T-cell (primary cell): ENCODE measurements at regions not wholly inside any gene's neighbourhood (a gene's known extent, or its start where the extent isn't known, plus 50 kb on each side); places are given as distances from the start of the nearest gene placed in this dataset.
"Not testable (repeated sequence)": the region's sequence is repeated elsewhere in the genome, so short reads cannot be mapped to it uniquely, and the experiment has no call there.

Experiments used
- ATAC-seq, 4 experiments: fragments of 200-7000 bp in 3 of 4; fragments of 150-1000 bp in 1 of 4; cut with Tn5 transposase; replicated peaks in 1 of 4; 1 replicate in 3 of 4; 2 replicates in 1 of 4; pipeline ENCODE4 v1.10.0; 2021; ENCODE audit warnings: moderate library complexity in 3 of 4, mild to moderate bottlenecking in 2 of 4, moderate number of reproducible peaks in 1 of 4
- CTCF ChIA-PET, 2 donors: fragments of 300-600 bp; sonication (Branson Sonifier 250); formaldehyde crosslinking; loops; one replicate each; lab custom pipeline; 2022; ENCODE audit warnings: antibody characterized with exemption in 2 of 2; lab: Charles Lee
- POLR2A ChIA-PET, 2 donors: fragments of 300-600 bp; sonication (Branson Sonifier 250); formaldehyde crosslinking; loops; one replicate each; lab custom pipeline; 2022; ENCODE audit warnings: antibody characterized with exemption in 2 of 2; lab: Charles Lee
- DNase-seq, 35 experiments: peaks; one replicate each; pipeline versions ENCODE4 v3.0.0 to v3.0.0-alpha.2; 2013 to 2023
- H3K27ac ChIP-seq: one replicate; pipeline ENCODE4 v1.5.1; 2013; ENCODE audit warnings: low read length
- H3K27me3 ChIP-seq, 2 experiments: replicated peaks in 1 of 2; 1 replicate in 1 of 2; 2 replicates in 1 of 2; pipeline versions ENCODE4 v1.6.1 to v1.7.0; 2013; ENCODE audit warnings: low read length in 1 of 2, mixed read lengths in 1 of 2; ENCODE audit not compliant: control insufficient read depth in 2 of 2, insufficient read depth in 2 of 2; ENCODE audit errors: extremely low read depth in 1 of 2
- H3K36me3 ChIP-seq, 2 donors: 1 replicate in 1 of 2; 2 replicates in 1 of 2; pipeline versions ENCODE4 v1.6.1 to v1.7.0; 2013; ENCODE audit warnings: low read length in 1 of 2; ENCODE audit not compliant: control insufficient read depth in 2 of 2, insufficient read depth in 1 of 2; ENCODE audit errors: extremely low read depth in 1 of 2
- H3K4me1 ChIP-seq, 2 experiments: 1 replicate in 1 of 2; 2 replicates in 1 of 2; pipeline versions ENCODE4 v1.6.1 to v1.7.0; 2013; ENCODE audit warnings: low read length in 2 of 2, mixed read lengths in 1 of 2; ENCODE audit not compliant: insufficient read depth in 2 of 2, control insufficient read depth in 1 of 2; ENCODE audit errors: extremely low read depth in 1 of 2
- H3K4me3 ChIP-seq, 2 donors: 1 replicate in 1 of 2; 2 replicates in 1 of 2; pipeline versions ENCODE4 v1.5.1 to v1.7.0; 2013; ENCODE audit warnings: mild to moderate bottlenecking in 2 of 2, low read length in 1 of 2, moderate library complexity in 1 of 2; ENCODE audit not compliant: control insufficient read depth in 1 of 2; ENCODE audit errors: extremely low read depth in 1 of 2
- H3K9me3 ChIP-seq: 2 replicates; pipeline ENCODE4 v1.7.0; 2013
- H3K27ac Mint-ChIP-seq, 2 donors: one replicate each; pipeline ENCODE4 v1.8.0; 2020 to 2021; ENCODE audit warnings: mild to moderate bottlenecking in 2 of 2, mixed read lengths in 2 of 2
- H3K27me3 Mint-ChIP-seq, 2 donors: one replicate each; pipeline ENCODE4 v1.8.0; 2021 to 2022; ENCODE audit warnings: mixed read lengths in 2 of 2
- H3K36me3 Mint-ChIP-seq: one replicate; pipeline ENCODE4 v1.8.0; 2021; ENCODE audit warnings: mixed read lengths
- H3K4me1 Mint-ChIP-seq, 3 donors: one replicate each; pipeline ENCODE4 v1.8.0; 2020 to 2022; ENCODE audit warnings: mixed read lengths in 3 of 3, mild to moderate bottlenecking in 1 of 3
- H3K4me3 Mint-ChIP-seq, 3 donors: one replicate each; pipeline ENCODE4 v1.8.0; 2020 to 2022; ENCODE audit warnings: mild to moderate bottlenecking in 3 of 3, mixed read lengths in 3 of 3, moderate library complexity in 3 of 3
- H3K9me3 Mint-ChIP-seq, 3 donors: one replicate each; pipeline ENCODE4 v1.8.0; 2020 to 2022; ENCODE audit warnings: mixed read lengths in 3 of 3
- WGBS: methylation state at CpG from one replicate; pipeline ENCODE4 v1.1.5; 2013; ENCODE audit warnings: missing lambda C conversion rate; ENCODE audit not compliant: insufficient coverage; 5-methylcytosine and 5-hydroxymethylcytosine counted together

- no peaks in the 10 kb centered on the region for H3K9me3 ChIP-seq
- H3K4me1 ChIP-seq: no peaks in the 10 kb centered on the region
- CTCF ChIA-PET: interaction anchor here in 1 of 2 donors (0.6 kb wide), 1 partner anchor 10 kb away, joined by 3 read pairs; no protein-coding TSS in a partner anchor
- H3K27me3 ChIP-seq: peaks cover 0 to 38% of the 10 kb centered on the region in 2 experiments
- POLR2A ChIA-PET: no interaction called here
- no peak overlapping the region for H3K27ac ChIP-seq
- H3K36me3 ChIP-seq: no peaks in the 10 kb centered on the region
- H3K4me3 ChIP-seq: no peak overlapping the region
- ATAC-seq: no peak
- peak in 1 of 35 experiments; percentile 1 for DNase-seq
- 83% methylated on average over 11 of the region's 13 CpGs for WGBS
- no peaks in the 10 kb centered on the region for H3K36me3 Mint-ChIP-seq
- H3K9me3 Mint-ChIP-seq: peaks cover 2 to 12% (median 8%) of the 10 kb centered on the region in 3 donors
- peaks cover 0 to 1% (median 0%) of the 10 kb centered on the region in 3 donors for H3K4me1 Mint-ChIP-seq
- H3K27ac Mint-ChIP-seq: no peak overlapping the region
- no peak overlapping the region for H3K4me3 Mint-ChIP-seq
- H3K27me3 Mint-ChIP-seq: peaks cover 8 to 19% of the 10 kb centered on the region in 2 donors
These were observed 398.7 kb downstream of the TMEM121 start for GRCh38 chr14:105924951-105925591.

GRCh38 chr14:105925615-105926372, 399.4 kb downstream of the TMEM121 start:
- peaks cover 0 to 1% (median 0%) of the 10 kb centered on the region in 3 donors for H3K4me1 Mint-ChIP-seq

DNA sequence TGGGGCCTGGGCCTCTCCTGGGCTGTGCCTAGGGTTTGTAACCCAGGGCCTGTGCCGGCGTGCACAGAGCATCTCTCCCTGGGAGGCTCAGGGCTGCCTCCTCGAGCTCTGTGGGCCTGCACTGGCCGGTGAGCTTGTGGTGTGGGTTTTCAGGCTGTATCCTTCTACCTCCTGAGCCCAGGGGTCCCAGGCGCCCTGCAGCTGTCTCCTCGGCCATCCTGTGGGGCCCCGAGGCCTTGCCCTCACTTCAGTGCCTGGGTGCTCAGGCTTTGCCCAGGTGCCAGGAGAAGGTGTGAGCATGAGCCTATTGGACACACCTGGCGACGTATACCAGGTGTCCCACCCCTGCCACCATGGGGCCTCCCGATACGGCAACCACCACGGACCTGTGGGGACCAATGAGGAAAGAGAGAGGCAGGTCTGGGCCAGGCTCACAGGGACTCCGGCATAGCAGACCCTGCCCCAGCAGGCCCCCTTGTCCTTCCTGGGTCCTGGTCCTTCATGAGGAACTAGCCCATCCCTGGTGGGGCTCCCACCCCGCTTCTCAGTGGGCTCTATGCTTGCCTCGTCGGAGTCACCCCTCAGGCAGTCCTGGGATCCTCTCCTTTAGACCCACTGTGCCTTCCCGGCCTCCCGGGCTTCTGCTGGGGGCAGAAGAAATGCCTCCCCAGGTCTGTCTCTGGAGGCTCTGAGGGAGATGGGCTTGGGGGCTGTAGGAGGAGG, 400.2 kb downstream of the TMEM121 start:
- H3K36me3 ChIP-seq: no peaks in the 10 kb centered on the region
- WGBS: 76% methylated on average over 10 of the region's 18 CpGs
- H3K4me3 ChIP-seq: no peak overlapping the region
- H3K27me3 ChIP-seq: peaks cover 0 to 42% of the 10 kb centered on the region in 2 experiments
- ChIA-PET POLR2A (no interaction called here), CTCF (no interaction called here)
- ATAC-seq: no peak
- no peak overlapping the region for H3K4me3 Mint-ChIP-seq
- H3K9me3 ChIP-seq: no peaks in the 10 kb centered on the region
- H3K4me1 Mint-ChIP-seq: peaks cover 0 to 1% (median 0%) of the 10 kb centered on the region in 3 donors
- peak in 2 of 35 experiments; percentile 3 to 23 for DNase-seq
- no peak overlapping the region for H3K27ac Mint-ChIP-seq
- peaks cover 16 to 30% of the 10 kb centered on the region in 2 donors for H3K27me3 Mint-ChIP-seq
- no peaks in the 10 kb centered on the region for H3K4me1 ChIP-seq
- no peaks in the 10 kb centered on the region for H3K36me3 Mint-ChIP-seq
- H3K27ac ChIP-seq: no peak overlapping the region
- peaks cover 2 to 12% (median 8%) of the 10 kb centered on the region in 3 donors for H3K9me3 Mint-ChIP-seq

More at GRCh38 chr14:105925615-105926372, 399.4 kb downstream of the TMEM121 start:
- H3K4me3 ChIP-seq: no peak overlapping the region
- 91% methylated on average over 13 of the region's 18 CpGs for WGBS
- H3K27ac ChIP-seq: no peak overlapping the region
- H3K27me3 Mint-ChIP-seq: peaks cover 14 to 26% of the 10 kb centered on the region in 2 donors
- ATAC-seq (no peak), DNase-seq (peak in 1 of 35 experiments; percentile 16)
- H3K4me1 ChIP-seq: no peaks in the 10 kb centered on the region
- H3K4me3 Mint-ChIP-seq: no peak overlapping the region
- POLR2A ChIA-PET: no interaction called here
- CTCF ChIA-PET: no interaction called here
- H3K36me3 Mint-ChIP-seq: no peaks in the 10 kb centered on the region
- H3K27ac Mint-ChIP-seq: no peak overlapping the region
- peaks cover 2 to 12% (median 8%) of the 10 kb centered on the region in 3 donors for H3K9me3 Mint-ChIP-seq
- peaks cover 0 to 44% of the 10 kb centered on the region in 2 experiments for H3K27me3 ChIP-seq
- no peaks in the 10 kb centered on the region for H3K9me3 ChIP-seq
- H3K36me3 ChIP-seq: no peaks in the 10 kb centered on the region

- Histone ChIP-seq H3K27me3 (peaks cover 0 to 41% of the 10 kb centered on the region in 2 experiments), H3K4me1 (no peaks in the 10 kb centered on the region), H3K9me3 (no peaks in the 10 kb centered on the region), H3K36me3 (no peaks in the 10 kb centered on the region), H3K27ac (no peak overlapping the region), H3K4me3 (no peak overlapping the region)
- ChIA-PET CTCF (no interaction called here), POLR2A (no interaction called here)
- DNase-seq: peak in 1 of 35 experiments; percentile 5
- ATAC-seq: no peak
- no peak overlapping the region for H3K4me3 Mint-ChIP-seq
- WGBS: 85% methylated on average over 16 of the region's 25 CpGs
- H3K4me1 Mint-ChIP-seq: peaks cover 0 to 1% (median 0%) of the 10 kb centered on the region in 3 donors
- peaks cover 2 to 8% (median 7%) of the 10 kb centered on the region in 3 donors for H3K9me3 Mint-ChIP-seq
- H3K27ac Mint-ChIP-seq: no peak overlapping the region
- H3K27me3 Mint-ChIP-seq: peaks cover 22 to 34% of the 10 kb centered on the region in 2 donors
- H3K36me3 Mint-ChIP-seq: no peaks in the 10 kb centered on the region
These were observed 401.0 kb downstream of the TMEM121 start for GRCh38 chr14:105927096-105928060.

GRCh38 chr14:105928171-105929111, 402.1 kb downstream of the TMEM121 start:
- CTCF ChIA-PET, POLR2A ChIA-PET: not testable (repeated sequence)
- peak in 2 of 35 experiments; percentile 3 to 23 for DNase-seq

More at GRCh38 chr14:105928171-105929111, 402.1 kb downstream of the TMEM121 start:
- H3K4me1 ChIP-seq, H3K4me3 Mint-ChIP-seq, H3K27ac Mint-ChIP-seq, H3K36me3 ChIP-seq, H3K27ac ChIP-seq, ATAC-seq, H3K9me3 Mint-ChIP-seq, H3K36me3 Mint-ChIP-seq, H3K9me3 ChIP-seq, H3K4me1 Mint-ChIP-seq, H3K4me3 ChIP-seq: not testable (repeated sequence)
- peaks cover 27 to 39% of the 10 kb centered on the region in 2 donors for H3K27me3 Mint-ChIP-seq
- WGBS: 36% methylated on average over 6 of the region's 23 CpGs
- peaks cover 0 to 41% of the 10 kb centered on the region in 2 experiments for H3K27me3 ChIP-seq
